K562 (cell line): ENCODE measurements at regions not wholly inside any gene's neighbourhood (a gene's known extent, or its start where the extent isn't known, plus 50 kb on each side); places are given as distances from the start of the nearest gene placed in this dataset.

Source experiments
- ATAC-seq: fragments of 200-7000 bp; cut with Tn5 transposase; 3 replicates; pipeline ENCODE4 v1.9.1; 2020; ENCODE audit warnings: moderate library complexity
- BruUV-seq: library from RNA; stranded (reverse); fragments of 400-500 nt; replicated peaks from 2 replicates; lab custom pipeline; 2021; lab: Mats Ljungman, UMichigan
- CTCF ChIA-PET: fragments of 300-600 bp; formaldehyde crosslinking; extraction: SDS; loops from one replicate; lab custom pipeline; 2021; ENCODE audit warnings: low intra/inter-chr PET ratio; lab: Yijun Ruan, JAX
- POLR2A ChIA-PET: fragments of 300-600, 350-650 bp; sonication (Branson Sonifier 250); formaldehyde crosslinking; extraction: SDS; loops from one replicate; lab custom pipeline; 2021; ENCODE audit warnings: antibody characterized with exemption, inconsistent platforms; lab: Yijun Ruan, JAX
- DNase-seq, 4 experiments: peaks; one replicate each; pipeline versions ENCODE4 v3.0.0 to v3.0.0-alpha.2; 2011 to 2018; ENCODE audit warnings: low spot score in 3 of 4, mixed read lengths in 3 of 4; ENCODE audit errors: extremely low read depth in 1 of 4
- FAIRE-seq: peaks from 2 replicates; lab custom pipeline; 2011; peaks lifted over from hg19 to GRCh38; lab: Jason Lieb, UNC
- H2AFZ ChIP-seq: 2 replicates; pipeline ENCODE4 v1.6.0; 2011; ENCODE audit warnings: low read depth, low read length, control low read depth, inconsistent platforms
- H3K27ac ChIP-seq: fragments of 200-600 bp; 3 replicates; pipeline ENCODE4 v1.8.0; 2011; ENCODE audit warnings: low read depth, mild to moderate bottlenecking, control low read depth, inconsistent platforms, low read length, moderate library complexity, mixed read lengths; ENCODE audit errors: extremely low read depth
- H3K27me3 ChIP-seq, 2 experiments: fragments of 300-600 bp in 1 of 2; 2 replicates in 1 of 2; 3 replicates in 1 of 2; pipeline versions ENCODE4 v1.6.0 to v1.8.0; 2011; ENCODE audit warnings: inconsistent platforms in 2 of 2, low read length in 2 of 2, mild to moderate bottlenecking in 1 of 2, mixed read lengths in 1 of 2, moderate library complexity in 1 of 2; ENCODE audit not compliant: control insufficient read depth in 2 of 2, insufficient read depth in 2 of 2
- H3K36me3 ChIP-seq: fragments of 300-600 bp; 3 replicates; pipeline ENCODE4 v1.8.0; 2011; ENCODE audit warnings: mild to moderate bottlenecking, low read length, inconsistent platforms; ENCODE audit not compliant: control insufficient read depth, insufficient read depth
- H3K4me1 ChIP-seq, 2 experiments: fragments of 200-600 bp in 1 of 2; replicated peaks in 1 of 2; 2 replicates in 1 of 2; 3 replicates in 1 of 2; pipeline versions ENCODE4 v1.5.1 to v1.8.0; 2011; ENCODE audit warnings: inconsistent platforms in 2 of 2, low read length in 2 of 2, mild to moderate bottlenecking in 1 of 2, mixed read lengths in 1 of 2, moderate library complexity in 1 of 2; ENCODE audit not compliant: control insufficient read depth in 2 of 2, insufficient read depth in 2 of 2
- H3K4me2 ChIP-seq: 2 replicates; pipeline ENCODE4 v1.6.1; 2011; ENCODE audit warnings: low read length, control low read depth, inconsistent platforms, mixed read lengths; ENCODE audit not compliant: insufficient read depth
- H3K4me3 ChIP-seq: fragments of 200-600 bp; sonication (generic), shearing (Covaris generic); 2 replicates; pipeline ENCODE4 v1.5.1; 2016; ENCODE audit warnings: control low read depth, inconsistent platforms
- H3K79me2 ChIP-seq: fragments of 200-600 bp; 3 replicates; pipeline ENCODE4 v1.8.0; 2011; ENCODE audit warnings: low read length, inconsistent platforms; ENCODE audit not compliant: control insufficient read depth, insufficient read depth
- H3K9ac ChIP-seq, 2 experiments: 2 replicates each; pipeline versions ENCODE4 v1.6.0 to v1.6.1; 2011; ENCODE audit warnings: low read depth in 2 of 2, low read length in 2 of 2, control low read depth in 1 of 2, inconsistent platforms in 1 of 2, mild to moderate bottlenecking in 1 of 2, mixed read lengths in 1 of 2; ENCODE audit not compliant: insufficient read depth in 1 of 2
- H3K9me1 ChIP-seq: one replicate; pipeline ENCODE4 v1.6.0; 2011; ENCODE audit warnings: inconsistent platforms, mild to moderate bottlenecking, low read length, moderate library complexity; ENCODE audit not compliant: control insufficient read depth, insufficient read depth
- H3K9me3 ChIP-seq: replicated peaks from 2 replicates; pipeline ENCODE4 v1.5.1; 2011; ENCODE audit warnings: low read depth, low read length, inconsistent platforms; ENCODE audit not compliant: control insufficient read depth, insufficient read depth
- H4K20me1 ChIP-seq: replicated peaks from 2 replicates; pipeline ENCODE4 v1.6.1; 2011; ENCODE audit warnings: low read length, inconsistent platforms, mixed read lengths; ENCODE audit not compliant: control insufficient read depth, insufficient read depth
- BCL6 ChIP-seq: fragments of 250-450 bp; sonication (Bioruptor Pico); IDR thresholded peaks from 2 replicates; pipeline ENCODE4 v1.4.0; 2020
- CBFB ChIP-seq: sonication (generic); formaldehyde crosslinking; IDR thresholded peaks from 2 replicates; pipeline ENCODE4 v1.4.0; 2020; ENCODE audit warnings: mild to moderate bottlenecking, missing genetic modification reagents
- HLTF ChIP-seq: fragments of 450-650 bp; IDR thresholded peaks from 2 replicates; pipeline ENCODE4 v1.6.1; 2016
- HMGXB4 ChIP-seq: sonication (generic); formaldehyde crosslinking; IDR thresholded peaks from 2 replicates; pipeline ENCODE4 v1.8.1; 2023; ENCODE audit warnings: mild to moderate bottlenecking, missing genetic modification reagents
- KLF6 ChIP-seq: fragments of 250-450 bp; sonication (Bioruptor Pico); IDR thresholded peaks from 2 replicates; pipeline ENCODE4 v1.4.0; 2020; ENCODE audit warnings: mild to moderate bottlenecking, moderate library complexity, borderline replicate concordance
- NCOA6 ChIP-seq: fragments of 450-650 bp; IDR thresholded peaks from 2 replicates; pipeline ENCODE4 v1.6.1; 2017; ENCODE audit warnings: mild to moderate bottlenecking
- PCBP2 ChIP-seq: fragments of 200-400 bp; formaldehyde crosslinking; IDR thresholded peaks from 2 replicates; pipeline ENCODE4 v1.6.1; 2018; ENCODE audit warnings: low read length, low read depth, mild to moderate bottlenecking, moderate library complexity; ENCODE audit not compliant: poor library complexity, severe bottlenecking
- PURB ChIP-seq: sonication (generic); formaldehyde crosslinking; IDR thresholded peaks from 2 replicates; pipeline ENCODE4 v1.9.0; 2021; ENCODE audit warnings: low read depth, mild to moderate bottlenecking, missing genetic modification reagents
- SIX5 ChIP-seq, 2 experiments: IDR thresholded peaks; 2 replicates each; pipeline ENCODE4 v1.6.1; 2011; ENCODE audit warnings: low read length in 2 of 2, borderline replicate concordance in 1 of 2, low read depth in 1 of 2, mild to moderate bottlenecking in 1 of 2, moderate library complexity in 1 of 2; ENCODE audit not compliant: insufficient read depth in 1 of 2
- SRSF7 ChIP-seq: fragments of 200-400 bp; formaldehyde crosslinking; optimal IDR thresholded peaks from 2 replicates; pipeline ENCODE3; 2017; ENCODE audit warnings: mild to moderate bottlenecking, low read depth, low read length
- TAF7 ChIP-seq: fragments of 450-650 bp; IDR thresholded peaks from 2 replicates; pipeline ENCODE4 v1.6.1; 2016; ENCODE audit warnings: missing genetic modification characterization, missing compliant biosample characterization
- YY1 ChIP-seq, 3 experiments: IDR thresholded peaks; 2 replicates each; pipeline ENCODE4 v1.6.1; 2011; ENCODE audit warnings: low read length in 2 of 3, mild to moderate bottlenecking in 2 of 3, moderate library complexity in 2 of 3, borderline replicate concordance in 1 of 3, control low read depth in 1 of 3, low read depth in 1 of 3; ENCODE audit not compliant: insufficient read depth in 3 of 3, insufficient replicate concordance in 2 of 3, control insufficient read depth in 1 of 3, insufficient read length in 1 of 3; ENCODE audit errors: extremely low read depth in 1 of 3
- ZBTB43 ChIP-seq: sonication (generic); formaldehyde crosslinking; IDR thresholded peaks from 2 replicates; pipeline ENCODE4 v1.8.0; 2023; ENCODE audit warnings: mild to moderate bottlenecking, missing genetic modification reagents
- ZNF398 ChIP-seq: fragments of 250-450 bp; sonication (Bioruptor Pico); IDR thresholded peaks from 2 replicates; pipeline ENCODE4 v1.8.0; 2021; ENCODE audit warnings: moderate library complexity, mild to moderate bottlenecking, inconsistent platforms
- ZNF511 ChIP-seq: sonication (generic); formaldehyde crosslinking; IDR thresholded peaks from 2 replicates; pipeline ENCODE4 v1.8.0; 2022; ENCODE audit warnings: mild to moderate bottlenecking, missing genetic modification reagents
- ZNF586 ChIP-seq: fragments of 450-650 bp; formaldehyde crosslinking; conservative IDR thresholded peaks from 2 replicates; pipeline ENCODE4 v1.4.0; 2020; ENCODE audit warnings: mild to moderate bottlenecking, moderate library complexity
- ZNF76 ChIP-seq: fragments of 250-450 bp; sonication (Bioruptor Pico); IDR thresholded peaks from 2 replicates; pipeline ENCODE4 v1.4.0; 2020; ENCODE audit warnings: mild to moderate bottlenecking, moderate library complexity, borderline replicate concordance
- ZNF79 ChIP-seq: fragments of 250-450 bp; sonication (Bioruptor Pico); IDR thresholded peaks from 2 replicates; pipeline ENCODE4 v1.4.0; 2020; ENCODE audit warnings: low read depth, mild to moderate bottlenecking, moderate library complexity
- WGBS: fragments of 100-300 bp; shearing (Covaris generic); methylation state at CpG from one replicate; pipeline ENCODE4 v1.1.6; 2016; ENCODE audit warnings: low coverage, mixed read lengths; ENCODE audit not compliant: insufficient coverage; ENCODE audit errors: missing lambda C conversion rate; 5-methylcytosine and 5-hydroxymethylcytosine counted together
- in situ Hi-C: fragments of 300-500 bp; cut with MboI; formaldehyde crosslinking; loops from 4 replicates; pipeline ENCODE4 v1.15.0; 2018; ENCODE audit warnings: inconsistent platforms, mixed read lengths
- intact Hi-C: fragments of 100-400 bp; cut with micrococcal nuclease; formaldehyde crosslinking; loops from 2 replicates; pipeline ENCODE4 v1.14.2; 2022

GRCh38 chr2:177119099-177119498, 93.5 kb upstream of the HNRNPA3 start:
- ChIA-PET CTCF (no interaction called here), POLR2A (interaction anchor here (0.7 kb wide), 1 partner anchor 47 kb away, joined by 3 read pairs; no protein-coding TSS in a partner anchor)
- 2% methylated on average over 5 of the region's 5 CpGs for WGBS
- DNase-seq (no peak), ATAC-seq (no peak), FAIRE-seq (no peak)
- H3K27ac ChIP-seq, result no peak overlapping the region
- H4K20me1 ChIP-seq, result 0 out of 2 replicates have a peak, but pooled peaks cover 4% of the 10 kb centered on the region
- H3K4me1 ChIP-seq, result no peaks in the 10 kb centered on the region
- no peak overlapping the region for H3K4me2 ChIP-seq
- no peak overlapping the region for H3K9ac ChIP-seq
- H2AFZ ChIP-seq, result no peak overlapping the region
- H3K27me3 ChIP-seq, result peaks cover 3 to 8% of the 10 kb centered on the region in 2 experiments; a peak in 2 of 5 replicates
- intact Hi-C loops, result no loop called here
- in situ Hi-C loops, result no loop called here
- no peak overlapping the region for H3K4me3 ChIP-seq
- no peaks in the 10 kb centered on the region for H3K36me3 ChIP-seq
- H3K9me3 ChIP-seq, result no peaks in the 10 kb centered on the region
- H3K9me1 ChIP-seq, result no peaks in the 10 kb centered on the region
- no TSS peak for BruUV-seq
- no peaks in the 10 kb centered on the region for H3K79me2 ChIP-seq
- TF ChIP-seq ZNF511 (CRISPR knock-in tag), result no peak
- no peak for TF ChIP-seq CBFB (CRISPR knock-in tag)
- no peak for TF ChIP-seq BCL6 (CRISPR knock-in tag)
- no peak for TF ChIP-seq HMGXB4 (CRISPR knock-in tag)
- no peak for TF ChIP-seq SIX5 (IDR thresholded peaks at IDR 0.05; ENCODE audit: borderline replicate concordance in 1 of 2, insufficient read depth in 1 of 2, low read depth in 1 of 2, low read length in 2 of 2)
- no peak for TF ChIP-seq HLTF
- no peak for TF ChIP-seq ZBTB43
- TF ChIP-seq SRSF7, result no peak
- TF ChIP-seq PCBP2, result no peak
- no peak for TF ChIP-seq TAF7 (tag)
- TF ChIP-seq ZNF79 (CRISPR knock-in tag), result no peak
- no peak for TF ChIP-seq ZNF398
- TF ChIP-seq NCOA6, result no peak
- TF ChIP-seq KLF6 (CRISPR knock-in tag), result no peak
- no peak for TF ChIP-seq ZNF586 (CRISPR knock-in tag)
- no peak for TF ChIP-seq ZNF76 (CRISPR knock-in tag)
- TF ChIP-seq PURB (CRISPR knock-in tag), result no peak
- TF ChIP-seq YY1 (IDR thresholded peaks at IDR 0.05; ENCODE audit: borderline replicate concordance in 1 of 3, control insufficient read depth in 1 of 3, extremely low read depth in 1 of 3, insufficient read depth in 3 of 3, insufficient read length in 1 of 3, insufficient replicate concordance in 2 of 3, low read depth in 1 of 3, low read length in 2 of 3), result no peak
